Karpas-422 (cell line): ENCODE measurements at regions not wholly inside any gene's neighbourhood (a gene's known extent, or its start where the extent isn't known, plus 50 kb on each side); places are given as distances from the start of the nearest gene placed in this dataset.

Source experiments
- DNase-seq: peaks from one replicate; pipeline ENCODE4 v3.0.0-alpha.2; 2015
- H2AFZ ChIP-seq: fragments of 200-600 bp; sonication (generic); 2 replicates; pipeline ENCODE4 v1.6.1; 2014; ENCODE audit warnings: antibody characterized with exemption, low read length, mixed read lengths
- H3K27ac ChIP-seq: fragments of 200-600 bp; sonication (generic); 2 replicates; pipeline ENCODE4 v1.5.1; 2014; ENCODE audit warnings: mild to moderate bottlenecking, low read length, moderate library complexity
- H3K27me3 ChIP-seq: fragments of 200-600 bp; sonication (generic); 2 replicates; pipeline ENCODE4 v1.6.1; 2014; ENCODE audit warnings: low read length, mixed read lengths
- H3K36me3 ChIP-seq: fragments of 200-600 bp; sonication (generic); 2 replicates; pipeline ENCODE4 v1.6.1; 2014; ENCODE audit warnings: low read length, mixed read lengths; ENCODE audit not compliant: insufficient read depth
- H3K4me1 ChIP-seq: fragments of 200-600 bp; sonication (generic); 2 replicates; pipeline ENCODE4 v1.6.1; 2014; ENCODE audit warnings: mild to moderate bottlenecking, low read length, mixed read lengths
- H3K4me2 ChIP-seq: fragments of 200-600 bp; sonication (generic); 2 replicates; pipeline ENCODE4 v1.6.1; 2014; ENCODE audit warnings: low read length, low read depth, mild to moderate bottlenecking; ENCODE audit not compliant: poor library complexity, severe bottlenecking
- H3K4me3 ChIP-seq: fragments of 200-600 bp; sonication (generic); 2 replicates; pipeline ENCODE4 v1.5.1; 2014; ENCODE audit warnings: mild to moderate bottlenecking, antibody characterized with exemption, low read length, mixed read lengths
- H3K79me2 ChIP-seq: fragments of 200-600 bp; sonication (generic); 2 replicates; pipeline ENCODE4 v1.6.1; 2014; ENCODE audit warnings: mild to moderate bottlenecking, low read length, mixed read lengths
- H3K9ac ChIP-seq: fragments of 200-600 bp; sonication (generic); 2 replicates; pipeline ENCODE4 v1.6.0; 2014; ENCODE audit warnings: low read length
- H3K9me2 ChIP-seq: fragments of 200-600 bp; sonication (generic), shearing (Covaris generic); replicated peaks from 2 replicates; pipeline ENCODE4 v1.6.0; 2014; ENCODE audit warnings: mild to moderate bottlenecking, low read length, moderate library complexity; ENCODE audit not compliant: insufficient read depth
- H3K9me3 ChIP-seq: fragments of 300-700, 200-600 bp; sonication (generic); 2 replicates; pipeline ENCODE4 v1.6.1; 2014; ENCODE audit warnings: low read length, mixed read lengths
- H4K20me1 ChIP-seq: fragments of 200-600 bp; sonication (generic); 2 replicates; pipeline ENCODE4 v1.6.1; 2014; ENCODE audit warnings: mild to moderate bottlenecking, antibody characterized with exemption, low read length, low read depth; ENCODE audit not compliant: insufficient read depth

GRCh38 chr3:68172039-68172438 is 517.6 kb upstream of the SUCLG2 start:
- Histone ChIP-seq H3K36me3 (no peaks in the 10 kb centered on the region), H3K27ac (no peak overlapping the region), H3K4me3 (no peak overlapping the region), H3K27me3 (no peaks in the 10 kb centered on the region; the same call in 1 of the 2 replicates), H2AFZ (no peak overlapping the region), H4K20me1 (no peaks in the 10 kb centered on the region), H3K4me1 (no peaks in the 10 kb centered on the region), H3K9me2 (no peaks in the 10 kb centered on the region), H3K9ac (no peak overlapping the region), H3K79me2 (no peaks in the 10 kb centered on the region), H3K9me3 (no peaks in the 10 kb centered on the region; the same call in 1 of the 2 replicates), H3K4me2 (no peak overlapping the region)
- DNase-seq: no peak

DNA sequence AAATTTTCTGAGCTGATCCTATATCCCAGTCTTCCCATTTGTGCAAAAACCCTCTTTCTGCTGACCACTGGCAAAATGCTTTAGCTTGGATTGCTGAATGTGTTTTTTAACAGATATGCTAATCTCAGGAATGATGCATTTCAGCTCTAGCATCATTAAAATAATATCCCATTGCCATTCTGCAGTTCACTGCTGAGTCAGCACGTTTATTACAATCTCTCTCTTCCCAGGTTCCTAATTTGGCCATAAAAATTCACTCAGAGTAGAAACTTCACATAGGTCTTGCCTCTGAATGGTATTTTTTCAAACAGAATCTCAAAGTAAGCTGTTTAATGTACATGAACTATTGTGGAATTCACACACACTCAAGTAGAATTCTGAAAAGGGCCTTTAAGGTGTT is 509.6 kb upstream of the SUCLG2 start:
- H3K4me2 ChIP-seq: no peak overlapping the region
- H3K9me3 ChIP-seq: no peaks in the 10 kb centered on the region
- no peak overlapping the region for H2AFZ ChIP-seq
- H3K36me3 ChIP-seq: no peaks in the 10 kb centered on the region
- no peak for DNase-seq
- no peaks in the 10 kb centered on the region for H3K79me2 ChIP-seq
- no peaks in the 10 kb centered on the region for H3K4me1 ChIP-seq
- no peak overlapping the region for H3K4me3 ChIP-seq
- no peaks in the 10 kb centered on the region for H3K9me2 ChIP-seq
- no peaks in the 10 kb centered on the region; the same call in 1 of the 2 replicates for H3K27me3 ChIP-seq
- H4K20me1 ChIP-seq: no peaks in the 10 kb centered on the region
- no peak overlapping the region for H3K27ac ChIP-seq
- no peak overlapping the region for H3K9ac ChIP-seq

- H3K9ac ChIP-seq: no peak overlapping the region
- H2AFZ ChIP-seq: no peak overlapping the region
- H3K9me3 ChIP-seq: no peaks in the 10 kb centered on the region
- no peak overlapping the region for H3K4me3 ChIP-seq
- no peaks in the 10 kb centered on the region for H3K9me2 ChIP-seq
- H3K27me3 ChIP-seq: no peaks in the 10 kb centered on the region
- H3K36me3 ChIP-seq: no peaks in the 10 kb centered on the region
- H3K4me2 ChIP-seq: no peak overlapping the region
- H3K79me2 ChIP-seq: no peaks in the 10 kb centered on the region
- DNase-seq: no peak
- H3K4me1 ChIP-seq: no peaks in the 10 kb centered on the region
- H3K27ac ChIP-seq: no peak overlapping the region
- no peaks in the 10 kb centered on the region for H4K20me1 ChIP-seq
Observed at GRCh38 chr3:68163062-68163461, 508.6 kb upstream of the SUCLG2 start.

- Histone ChIP-seq H3K4me3 (no peak overlapping the region), H2AFZ (no peak overlapping the region), H3K27me3 (no peaks in the 10 kb centered on the region), H3K27ac (no peak overlapping the region), H3K9me2 (no peaks in the 10 kb centered on the region), H3K9ac (no peak overlapping the region), H3K4me2 (no peak overlapping the region), H3K36me3 (no peaks in the 10 kb centered on the region), H3K79me2 (no peaks in the 10 kb centered on the region), H4K20me1 (no peaks in the 10 kb centered on the region), H3K9me3 (no peaks in the 10 kb centered on the region), H3K4me1 (no peaks in the 10 kb centered on the region)
- no peak for DNase-seq
Observed at GRCh38 chr3:68162644-68163043, 508.2 kb upstream of the SUCLG2 start.

GRCh38 chr3:68151359-68151758 is 496.9 kb upstream of the SUCLG2 start:
- Histone ChIP-seq H3K27me3 (no peaks in the 10 kb centered on the region), H2AFZ (no peak overlapping the region), H3K9ac (no peak overlapping the region), H3K4me1 (no peaks in the 10 kb centered on the region), H3K27ac (no peak overlapping the region), H3K36me3 (no peaks in the 10 kb centered on the region), H4K20me1 (no peaks in the 10 kb centered on the region), H3K4me2 (no peak overlapping the region), H3K9me3 (no peaks in the 10 kb centered on the region), H3K79me2 (no peaks in the 10 kb centered on the region), H3K9me2 (no peaks in the 10 kb centered on the region), H3K4me3 (no peak overlapping the region)
- no peak for DNase-seq

DNA sequence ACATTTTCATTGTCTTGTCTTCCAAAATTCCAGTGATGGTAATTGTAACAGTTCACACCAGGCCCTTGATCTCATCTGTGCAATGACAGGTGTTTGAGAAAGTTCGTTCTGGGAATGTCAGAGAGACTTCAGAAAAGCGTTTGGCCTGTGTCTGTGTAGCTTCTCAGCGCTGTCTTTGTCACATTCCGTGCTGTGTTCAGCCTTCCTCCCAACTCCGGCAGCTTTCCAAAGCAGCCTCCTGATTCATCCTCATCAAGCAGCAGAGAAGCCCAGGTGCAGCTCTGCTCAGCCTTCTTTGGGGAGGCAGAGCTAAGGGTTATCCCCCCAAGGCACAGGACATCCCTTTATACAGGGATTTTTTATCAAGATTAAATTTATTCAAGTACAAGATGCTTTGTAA is 494.0 kb upstream of the SUCLG2 start:
- Histone ChIP-seq H3K4me1 (no peaks in the 10 kb centered on the region), H3K4me2 (no peak overlapping the region), H3K36me3 (no peaks in the 10 kb centered on the region), H3K9ac (no peak overlapping the region), H2AFZ (no peak overlapping the region), H3K27me3 (no peaks in the 10 kb centered on the region), H3K9me2 (no peaks in the 10 kb centered on the region), H3K9me3 (no peaks in the 10 kb centered on the region), H4K20me1 (no peaks in the 10 kb centered on the region), H3K4me3 (no peak overlapping the region), H3K27ac (no peak overlapping the region), H3K79me2 (no peaks in the 10 kb centered on the region)
- no peak for DNase-seq

DNA sequence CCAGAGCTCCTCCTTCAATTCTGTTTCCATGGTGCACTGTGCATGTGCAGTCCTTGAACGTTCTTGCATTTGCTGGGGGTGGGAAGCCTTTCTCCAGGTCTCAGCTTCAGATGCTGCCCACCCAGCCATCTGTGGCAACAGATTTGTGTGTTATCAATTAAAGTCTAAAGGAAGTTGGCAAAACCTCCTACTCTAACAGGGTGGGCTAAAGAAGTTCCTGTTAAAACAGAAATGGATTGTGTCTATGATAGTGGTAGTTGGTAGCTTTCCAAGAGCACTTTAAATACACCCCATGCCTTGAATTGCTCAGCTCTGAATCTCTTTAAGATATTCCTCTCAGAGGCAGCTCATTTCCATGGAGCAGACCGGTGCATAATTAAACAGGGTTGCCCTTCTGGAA is 488.0 kb upstream of the SUCLG2 start:
- DNase-seq: no peak
- H4K20me1 ChIP-seq: no peaks in the 10 kb centered on the region
- H3K27me3 ChIP-seq: no peaks in the 10 kb centered on the region
- no peaks in the 10 kb centered on the region for H3K4me1 ChIP-seq
- H3K36me3 ChIP-seq: no peaks in the 10 kb centered on the region
- no peak overlapping the region for H3K27ac ChIP-seq
- no peak overlapping the region for H3K9ac ChIP-seq
- H3K79me2 ChIP-seq: no peaks in the 10 kb centered on the region
- no peak overlapping the region for H3K4me2 ChIP-seq
- H2AFZ ChIP-seq: no peak overlapping the region
- H3K9me2 ChIP-seq: no peaks in the 10 kb centered on the region
- H3K9me3 ChIP-seq: no peaks in the 10 kb centered on the region
- H3K4me3 ChIP-seq: no peak overlapping the region

DNA sequence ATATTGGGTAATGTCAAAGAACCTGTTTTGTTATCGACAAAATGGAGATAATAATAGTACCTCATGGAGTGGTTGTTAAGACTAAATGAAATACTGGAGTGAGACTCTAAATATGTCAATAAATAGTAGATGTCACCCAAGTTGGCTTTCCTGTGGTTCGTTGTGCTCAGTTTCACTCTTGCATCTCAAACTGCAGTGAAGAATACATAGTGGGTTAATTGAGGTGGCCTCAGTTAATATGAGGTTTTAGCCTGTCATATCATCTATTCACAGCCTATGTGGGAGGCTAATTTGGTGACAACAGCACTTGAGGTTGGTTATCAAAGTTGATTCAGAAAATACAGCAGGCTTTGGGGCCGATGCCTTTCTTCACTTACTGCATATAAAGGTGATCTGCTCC is 485.5 kb upstream of the SUCLG2 start:
- Histone ChIP-seq H3K9me3 (no peaks in the 10 kb centered on the region), H3K27ac (no peak overlapping the region), H3K4me2 (no peak overlapping the region), H3K36me3 (no peaks in the 10 kb centered on the region), H3K79me2 (no peaks in the 10 kb centered on the region), H4K20me1 (no peaks in the 10 kb centered on the region), H3K9ac (no peak overlapping the region), H3K4me3 (no peak overlapping the region), H3K4me1 (no peaks in the 10 kb centered on the region), H3K27me3 (no peaks in the 10 kb centered on the region), H3K9me2 (no peaks in the 10 kb centered on the region), H2AFZ (no peak overlapping the region)
- DNase-seq: no peak

DNA sequence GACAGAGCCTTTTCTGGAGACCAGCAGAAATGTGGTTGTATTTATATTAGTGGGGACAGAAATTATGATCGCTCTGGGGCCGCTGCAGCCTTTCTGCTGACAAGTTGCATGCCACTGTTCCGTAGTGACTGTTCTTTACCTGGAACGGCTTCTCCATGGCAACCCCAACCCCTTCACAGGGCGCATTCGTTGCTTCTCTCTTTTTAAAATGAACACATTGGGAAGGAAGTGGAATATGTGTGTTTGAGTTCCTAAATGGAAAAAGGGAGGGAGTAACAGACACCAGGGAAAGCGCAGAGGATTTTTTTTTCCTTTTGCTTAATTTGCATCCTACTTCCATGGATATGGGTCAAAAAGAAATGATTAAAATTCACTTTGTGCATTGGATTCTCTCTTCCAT is 482.0 kb upstream of the SUCLG2 start:
- H4K20me1 ChIP-seq: no peaks in the 10 kb centered on the region
- no peak for DNase-seq
- H3K4me2 ChIP-seq: no peak overlapping the region
- H3K27ac ChIP-seq: no peak overlapping the region
- no peaks in the 10 kb centered on the region for H3K79me2 ChIP-seq
- no peak overlapping the region for H2AFZ ChIP-seq
- no peaks in the 10 kb centered on the region for H3K36me3 ChIP-seq
- H3K4me1 ChIP-seq: no peaks in the 10 kb centered on the region
- H3K4me3 ChIP-seq: no peak overlapping the region
- no peaks in the 10 kb centered on the region for H3K9me3 ChIP-seq
- H3K9me2 ChIP-seq: no peaks in the 10 kb centered on the region
- H3K9ac ChIP-seq: no peak overlapping the region
- H3K27me3 ChIP-seq: no peaks in the 10 kb centered on the region
